ENCODE measurements at regions not wholly inside any gene's neighbourhood (a gene's known extent, or its start where the extent isn't known, plus 50 kb on each side); places are given as distances from the start of the nearest gene placed in this dataset.
"Not testable (repeated sequence)": the region's sequence is repeated elsewhere in the genome, so short reads cannot be mapped to it uniquely, and the experiment has no call there.

- no peak for DNase-seq
Observed at GRCh38 chr11:134862587-134863195, 450.6 kb upstream of the B3GAT1 start.

DNA sequence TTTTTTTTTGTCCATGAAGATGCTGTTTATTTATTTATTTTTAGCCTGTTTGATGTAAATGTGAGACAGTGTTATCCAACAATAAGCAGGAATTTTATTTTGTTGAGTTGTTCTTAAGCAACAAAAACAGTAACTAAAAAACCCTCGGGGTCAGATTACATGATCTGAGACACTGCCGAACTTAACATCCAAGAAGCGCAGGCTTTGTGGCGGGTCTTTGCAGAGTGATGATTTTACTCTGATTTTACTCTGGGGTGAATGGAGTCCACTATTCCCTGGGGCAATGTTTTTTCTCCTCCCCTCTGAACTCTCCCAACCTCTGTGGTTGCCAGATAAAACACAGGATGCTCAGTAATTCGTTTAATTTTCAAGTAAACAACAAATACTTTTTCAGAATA lies 450.1 kb upstream of the B3GAT1 start:
- no peak for DNase-seq

- DNase-seq, result no peak
Observed at GRCh38 chr11:134861490-134862104, 449.6 kb upstream of the B3GAT1 start.

DNA sequence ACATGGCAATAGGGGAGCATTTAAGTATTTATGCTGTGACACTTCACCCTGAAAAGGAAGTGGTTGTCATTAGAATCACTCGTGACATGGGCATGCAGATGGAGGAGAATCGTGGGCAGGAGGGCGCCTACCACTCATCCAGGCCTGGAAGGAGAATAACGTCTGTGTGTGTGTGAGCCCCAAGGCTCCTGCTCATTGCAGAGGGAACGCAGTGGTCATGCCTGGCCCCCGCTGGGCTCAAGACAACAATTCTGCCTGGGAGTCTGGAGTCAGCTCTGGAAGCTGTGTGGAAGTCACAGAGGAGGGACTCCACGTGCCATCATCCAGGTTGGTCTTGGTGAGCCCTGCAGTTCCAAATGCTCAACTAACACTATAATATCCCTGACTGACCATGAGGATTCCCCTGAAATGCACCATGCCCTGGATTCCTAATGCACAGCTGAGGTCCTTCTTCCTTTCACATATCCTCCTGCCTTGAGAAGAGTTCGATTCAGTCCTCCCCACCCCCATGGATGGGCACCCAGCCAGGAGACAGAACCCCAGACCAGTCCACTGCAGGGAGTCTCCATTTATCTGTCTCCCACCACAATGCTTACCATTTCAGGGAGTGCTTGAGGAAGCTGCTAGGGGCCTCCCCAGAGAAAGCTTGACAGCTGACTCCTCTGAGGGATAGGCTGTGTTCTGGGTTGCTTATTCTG lies 446.9 kb upstream of the B3GAT1 start:
- no peak for DNase-seq

- no peak for DNase-seq
Observed at GRCh38 chr11:134857035-134857434, 445.0 kb upstream of the B3GAT1 start.

DNA sequence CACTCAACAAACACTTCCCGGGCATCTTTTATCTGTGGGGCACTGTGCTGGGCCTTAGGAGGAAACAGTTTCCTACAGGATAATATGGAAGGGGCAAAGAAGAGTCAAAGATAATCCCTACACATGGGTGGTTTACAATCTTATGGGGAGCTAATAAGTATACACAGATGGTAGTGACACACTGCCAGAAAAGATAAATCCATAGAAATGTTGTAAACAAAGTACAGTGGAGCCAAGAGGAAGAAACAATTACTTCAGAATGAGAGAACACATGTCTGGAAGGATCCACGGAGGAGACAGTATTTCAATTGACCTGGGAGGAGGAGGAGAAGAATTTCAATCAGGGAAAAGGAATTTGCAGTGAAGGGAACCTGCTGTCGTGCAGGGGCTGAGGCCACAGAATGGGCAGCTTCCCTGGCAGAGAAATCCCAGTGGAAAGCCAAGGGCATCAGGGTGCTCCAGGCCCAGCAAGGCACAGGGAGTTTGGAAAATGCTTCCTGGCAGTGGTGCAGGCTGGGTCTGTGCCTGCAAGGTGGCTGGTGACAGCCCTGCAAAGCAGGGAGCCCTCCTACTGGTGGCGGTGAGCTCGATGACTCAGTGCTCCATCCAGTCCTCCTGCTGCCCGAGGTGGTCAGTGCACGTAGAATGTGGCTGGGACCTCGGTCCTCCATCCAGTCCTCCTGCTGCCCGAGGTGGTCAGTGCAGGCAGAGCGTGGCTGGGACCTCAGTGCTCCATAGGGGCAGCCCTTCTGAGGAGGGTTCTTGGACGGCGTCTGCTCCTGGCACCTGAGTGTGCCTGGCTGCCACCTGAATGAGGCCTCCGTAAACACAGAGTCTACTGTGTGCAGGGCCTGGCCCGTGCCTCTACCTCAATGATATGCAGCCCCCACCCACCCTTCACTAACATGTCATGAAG lies 444.3 kb upstream of the B3GAT1 start:
- no peak for DNase-seq

- DNase-seq, result no peak
Observed at GRCh38 chr11:134853992-134854991, 442.2 kb upstream of the B3GAT1 start.

DNA sequence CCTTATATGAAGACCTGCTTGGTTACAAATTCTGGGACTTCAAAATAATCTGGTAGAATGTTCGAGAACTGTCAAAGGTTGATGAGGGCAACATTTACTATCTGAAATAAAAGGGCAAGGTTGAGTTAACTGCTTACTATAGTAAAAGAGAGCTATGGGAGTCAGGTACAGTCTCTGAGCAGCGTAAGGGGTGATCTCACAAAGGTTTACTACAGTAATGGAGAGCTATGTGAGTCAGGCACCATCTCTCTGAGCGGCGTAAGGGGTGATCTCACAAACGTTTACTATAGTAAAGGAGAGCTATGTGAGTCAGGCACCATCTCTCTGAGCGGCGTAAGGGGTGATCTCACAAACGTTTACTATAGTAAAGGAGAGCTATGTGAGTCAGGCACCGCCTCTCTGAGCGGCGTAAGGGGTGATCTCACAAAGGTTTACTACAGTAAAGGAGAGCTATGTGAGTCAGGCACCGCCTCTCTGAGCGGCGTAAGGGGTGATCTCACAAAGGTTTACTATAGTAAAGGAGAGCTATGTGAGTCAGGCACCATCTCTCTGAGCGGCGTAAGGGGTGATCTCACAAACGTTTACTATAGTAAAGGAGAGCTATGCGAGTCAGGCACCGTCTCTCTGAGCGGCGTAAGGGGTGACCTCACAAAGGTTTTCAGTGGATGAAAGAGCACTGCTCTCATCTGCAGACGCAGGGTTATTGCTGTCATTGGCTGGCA lies 439.6 kb upstream of the B3GAT1 start:
- not testable (repeated sequence) for DNase-seq

DNA sequence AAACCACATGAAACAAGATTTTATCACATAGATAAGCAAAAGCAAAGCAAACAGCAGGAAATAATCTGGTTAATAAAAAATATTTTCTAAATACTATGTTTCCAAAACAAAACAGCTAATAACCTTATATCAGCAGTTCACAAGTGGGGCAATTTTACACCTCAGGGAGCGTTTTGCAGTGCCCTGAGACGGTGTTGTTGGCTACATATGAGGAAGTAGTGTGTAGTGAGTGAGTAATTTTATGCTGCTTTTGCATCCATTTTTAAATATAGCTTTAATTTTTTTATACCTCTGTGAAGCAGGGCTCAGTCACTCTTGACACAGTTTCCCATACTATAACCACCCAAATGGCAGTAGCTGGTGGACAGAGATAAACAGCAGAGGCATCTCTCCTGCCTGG lies 438.5 kb upstream of the B3GAT1 start:
- no peak for DNase-seq

GRCh38 chr11:134849833-134850232 lies 437.8 kb upstream of the B3GAT1 start:
- no peak for DNase-seq

DNA sequence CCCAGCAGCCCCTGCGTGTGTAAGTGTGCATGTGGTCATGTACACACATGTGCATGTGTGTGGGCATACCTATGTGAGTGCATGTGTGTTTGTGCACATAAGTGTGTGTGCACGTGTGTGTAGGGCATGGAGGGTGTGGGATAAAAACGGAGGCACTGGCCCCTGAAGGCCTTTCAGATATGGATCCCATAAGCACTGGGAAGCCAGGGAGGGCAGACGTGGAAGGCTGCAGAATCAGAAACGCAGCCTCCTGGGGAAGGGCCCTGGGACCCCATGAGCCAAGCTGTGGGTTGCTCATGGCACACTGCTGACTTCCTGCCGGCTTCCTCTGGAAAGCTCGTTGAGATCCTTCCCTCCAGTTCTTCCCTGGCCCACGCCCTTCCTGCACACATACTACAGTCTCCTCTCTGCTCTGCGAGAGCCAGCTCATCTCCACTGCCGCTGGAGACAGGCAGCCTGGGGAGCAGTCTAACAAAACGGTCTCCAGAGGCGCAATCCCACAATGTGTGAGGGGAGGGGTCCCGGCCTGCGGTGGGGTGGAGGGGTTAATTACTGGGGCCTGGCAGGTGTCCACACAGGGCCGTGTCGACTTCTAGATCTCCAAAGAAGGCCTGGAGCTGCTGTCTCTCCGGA lies 435.2 kb upstream of the B3GAT1 start:
- DNase-seq, result no peak

DNA sequence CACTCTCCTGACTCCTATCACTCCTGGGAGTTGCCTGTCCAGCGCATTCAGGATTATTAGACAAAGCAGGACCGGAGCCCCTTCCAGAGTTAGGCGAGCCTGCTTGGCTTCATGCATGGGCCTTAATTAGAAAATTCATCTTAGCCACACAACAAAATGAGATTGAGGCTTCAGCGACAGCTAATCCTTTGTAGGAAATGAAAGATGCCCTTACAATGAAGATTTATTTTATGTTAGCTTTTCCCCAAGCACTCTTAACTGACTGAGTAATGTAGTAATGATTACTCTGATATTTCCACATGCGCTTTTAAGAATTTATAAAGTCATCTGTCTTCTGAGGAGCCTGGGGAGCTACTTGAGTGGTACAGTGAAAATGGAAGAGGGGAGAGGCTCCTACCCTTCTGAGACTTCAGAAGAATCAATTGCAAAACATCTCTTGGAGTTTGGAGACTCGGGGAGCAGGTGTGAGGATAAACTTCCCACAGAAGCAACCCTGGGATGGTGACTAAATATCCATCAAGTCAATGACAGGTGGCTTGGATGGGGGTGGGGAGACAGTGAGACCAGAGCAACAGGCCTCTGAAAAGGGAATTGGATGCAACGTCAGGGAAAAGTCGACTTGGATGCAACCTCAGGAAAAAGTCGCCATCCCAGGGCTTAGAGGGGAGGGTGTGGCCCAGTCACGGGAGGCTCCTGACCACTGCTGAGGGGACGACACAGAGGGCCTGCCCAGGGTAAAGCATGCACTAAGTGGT lies 434.5 kb upstream of the B3GAT1 start:
- DNase-seq, result no peak

DNA sequence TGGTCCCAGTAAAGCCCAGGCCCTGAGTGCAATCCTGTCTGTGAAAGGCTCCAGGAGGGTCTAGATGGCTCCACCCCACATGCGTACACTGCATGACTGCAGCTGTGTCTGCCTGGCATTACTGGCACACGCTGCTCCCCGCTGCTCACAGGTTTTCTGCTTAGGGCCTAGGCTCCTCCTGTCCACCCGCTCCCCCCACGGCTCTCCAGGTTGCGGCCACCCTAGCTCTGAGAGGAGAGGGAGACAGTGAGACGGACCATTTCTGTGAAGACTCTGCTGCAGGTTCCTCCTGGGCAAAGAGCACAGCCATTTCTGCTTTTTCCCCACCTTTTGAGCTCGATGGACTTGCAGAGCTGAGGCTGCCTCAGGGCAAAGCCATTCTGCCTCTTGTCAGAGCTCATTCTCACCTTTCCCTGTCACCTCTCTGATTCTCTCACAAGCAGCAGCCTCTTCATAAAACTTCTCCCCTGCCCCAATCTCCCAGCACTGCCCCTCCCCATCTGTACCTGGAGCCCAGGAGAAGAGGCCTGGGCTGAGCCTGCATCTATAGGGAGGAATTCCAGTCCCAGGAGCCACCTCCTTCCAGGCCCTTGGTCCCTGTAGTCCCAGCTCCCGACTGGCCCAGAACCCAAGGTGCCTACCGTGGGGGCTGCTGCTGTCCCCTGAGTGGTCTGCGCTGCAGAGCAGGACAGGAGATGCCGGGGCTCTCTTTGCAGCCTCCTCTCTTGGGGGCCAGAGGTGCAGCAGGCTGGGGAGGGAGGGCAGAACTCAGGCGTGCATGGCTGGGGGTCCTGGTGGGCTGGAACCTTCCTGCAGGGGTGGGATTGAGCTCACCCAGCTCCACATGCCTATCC lies 433.7 kb upstream of the B3GAT1 start:
- DNase-seq, result no peak

- no peak for DNase-seq
Observed at GRCh38 chr11:134844838-134845237, 432.8 kb upstream of the B3GAT1 start.

- DNase-seq, result no peak
Observed at GRCh38 chr11:134843735-134844134, 431.7 kb upstream of the B3GAT1 start.

DNA sequence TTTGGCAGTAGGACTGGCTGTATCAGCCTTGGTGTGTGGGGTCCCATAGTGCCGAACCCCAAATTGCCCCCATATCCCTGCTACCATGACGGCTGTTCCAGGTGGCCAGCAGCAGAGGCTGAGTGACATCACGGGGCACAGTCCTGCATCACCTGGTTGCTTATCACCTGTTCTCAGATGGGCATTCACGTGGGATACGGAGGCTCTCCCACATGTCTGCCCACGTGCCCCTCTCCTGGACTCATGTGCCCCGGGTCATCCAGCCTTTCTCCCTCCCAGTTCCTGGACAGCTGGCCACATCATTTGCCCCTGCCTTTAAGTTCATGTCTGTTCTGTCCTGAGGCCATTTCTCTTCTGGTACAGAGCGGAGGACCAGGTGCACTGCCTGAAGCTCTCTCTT lies 431.0 kb upstream of the B3GAT1 start:
- no peak for DNase-seq

- no peak for DNase-seq
Observed at GRCh38 chr11:134841972-134842371, 429.9 kb upstream of the B3GAT1 start.

DNA sequence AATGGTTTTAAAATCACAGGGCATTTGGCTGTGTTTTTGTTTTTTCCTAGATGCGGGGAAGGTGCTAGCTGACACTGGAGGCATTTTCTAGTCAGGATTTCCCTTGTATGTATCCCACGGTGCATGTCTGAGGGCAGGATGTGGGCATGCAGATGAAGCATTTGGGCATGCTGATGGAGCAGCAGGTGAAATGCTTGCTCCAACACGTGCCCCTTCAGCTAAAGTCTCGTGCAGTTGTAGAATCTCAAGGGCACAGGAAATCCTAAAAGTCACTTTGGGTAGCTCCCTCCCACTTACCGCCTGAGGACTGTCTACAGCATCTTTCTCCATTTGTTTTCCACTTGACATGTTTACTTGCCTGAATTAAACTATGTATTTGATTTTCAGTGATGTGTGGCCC lies 429.4 kb upstream of the B3GAT1 start:
- no peak for DNase-seq

DNA sequence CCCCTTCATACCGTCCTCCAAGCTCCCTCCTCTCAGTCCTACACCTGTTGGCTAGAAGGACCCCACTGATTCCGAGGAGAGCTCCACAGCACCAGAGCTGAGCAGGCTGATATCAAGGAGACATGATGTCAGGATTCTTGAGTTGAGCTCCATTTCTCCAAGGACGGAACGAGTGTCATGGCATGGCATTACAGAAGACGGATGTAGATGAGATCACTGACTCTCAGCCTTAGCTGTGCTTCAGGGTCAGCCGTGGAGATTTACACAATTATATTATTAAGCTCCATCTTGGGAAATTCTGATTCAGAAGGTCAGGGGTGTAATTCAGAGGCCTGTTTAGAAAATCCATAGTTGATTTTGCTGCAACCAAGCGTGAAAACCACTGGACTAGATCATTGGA lies 428.9 kb upstream of the B3GAT1 start:
- DNase-seq, result no peak
